ENCODE measurements at regions not wholly inside any gene's neighbourhood (a gene's known extent, or its start where the extent isn't known, plus 50 kb on each side); places are given as distances from the start of the nearest gene placed in this dataset.
"Not testable (repeated sequence)": the region's sequence is repeated elsewhere in the genome, so short reads cannot be mapped to it uniquely, and the experiment has no call there.

- H3K27me3 Mint-ChIP-seq (ENCODE audit: unreplicated experiment) = no peaks in the 10 kb centered on the region
- DNase-seq (ENCODE audit: extremely low spot score, unreplicated experiment) = peak; percentile 75
- no peak overlapping the region for H3K4me3 Mint-ChIP-seq (ENCODE audit: unreplicated experiment)
- no peak for TF ChIP-seq CTCF (IDR thresholded peaks at IDR 0.05)
- H3K9me3 Mint-ChIP-seq (ENCODE audit: unreplicated experiment) = peaks cover 3% of the 10 kb centered on the region
- no peaks in the 10 kb centered on the region for H3K36me3 Mint-ChIP-seq (ENCODE audit: unreplicated experiment)
- H3K4me1 Mint-ChIP-seq (ENCODE audit: unreplicated experiment) = no peaks in the 10 kb centered on the region
- no peak overlapping the region for H3K27ac Mint-ChIP-seq (ENCODE audit: unreplicated experiment)
Measured at GRCh38 chr14:105745433-105746123, 219.2 kb downstream of the TMEM121 start.

- Mint-ChIP-seq H3K4me3 (ENCODE audit: unreplicated experiment) (no peak overlapping the region), H3K27ac (ENCODE audit: unreplicated experiment) (no peak overlapping the region), H3K9me3 (ENCODE audit: unreplicated experiment) (peaks cover 3% of the 10 kb centered on the region), H3K27me3 (ENCODE audit: unreplicated experiment) (no peaks in the 10 kb centered on the region), H3K36me3 (ENCODE audit: unreplicated experiment) (no peaks in the 10 kb centered on the region), H3K4me1 (ENCODE audit: unreplicated experiment) (no peaks in the 10 kb centered on the region)
- peak; percentile 77 for DNase-seq (ENCODE audit: extremely low spot score, unreplicated experiment)
- TF ChIP-seq CTCF (IDR thresholded peaks at IDR 0.05) = no peak
Measured at GRCh38 chr14:105746124-105746514, 219.7 kb downstream of the TMEM121 start.

GRCh38 chr14:105746800-105747502, 220.6 kb downstream of the TMEM121 start:
- H3K36me3 Mint-ChIP-seq (ENCODE audit: unreplicated experiment); H3K27ac Mint-ChIP-seq (ENCODE audit: unreplicated experiment); H3K9me3 Mint-ChIP-seq (ENCODE audit: unreplicated experiment); H3K4me1 Mint-ChIP-seq (ENCODE audit: unreplicated experiment); DNase-seq (ENCODE audit: extremely low spot score, unreplicated experiment); H3K27me3 Mint-ChIP-seq (ENCODE audit: unreplicated experiment); H3K4me3 Mint-ChIP-seq (ENCODE audit: unreplicated experiment): not testable (repeated sequence)

GRCh38 chr14:105747503-105748203, 221.3 kb downstream of the TMEM121 start:
- not testable (repeated sequence) for DNase-seq (ENCODE audit: extremely low spot score, unreplicated experiment); H3K4me3 Mint-ChIP-seq (ENCODE audit: unreplicated experiment); H3K9me3 Mint-ChIP-seq (ENCODE audit: unreplicated experiment); H3K27ac Mint-ChIP-seq (ENCODE audit: unreplicated experiment); H3K36me3 Mint-ChIP-seq (ENCODE audit: unreplicated experiment); H3K4me1 Mint-ChIP-seq (ENCODE audit: unreplicated experiment); H3K27me3 Mint-ChIP-seq (ENCODE audit: unreplicated experiment)

GRCh38 chr14:105748204-105748578, 221.8 kb downstream of the TMEM121 start:
- DNase-seq (ENCODE audit: extremely low spot score, unreplicated experiment) = peak; percentile 59
- Mint-ChIP-seq H3K9me3 (ENCODE audit: unreplicated experiment) (no peaks in the 10 kb centered on the region), H3K4me3 (ENCODE audit: unreplicated experiment) (no peak overlapping the region), H3K4me1 (ENCODE audit: unreplicated experiment) (no peaks in the 10 kb centered on the region), H3K27me3 (ENCODE audit: unreplicated experiment) (no peaks in the 10 kb centered on the region), H3K36me3 (ENCODE audit: unreplicated experiment) (no peaks in the 10 kb centered on the region), H3K27ac (ENCODE audit: unreplicated experiment) (no peak overlapping the region)
- TF ChIP-seq CTCF (IDR thresholded peaks at IDR 0.05) = no peak

- not testable (repeated sequence) for H3K9me3 Mint-ChIP-seq (ENCODE audit: unreplicated experiment); H3K27ac Mint-ChIP-seq (ENCODE audit: unreplicated experiment); H3K36me3 Mint-ChIP-seq (ENCODE audit: unreplicated experiment); H3K27me3 Mint-ChIP-seq (ENCODE audit: unreplicated experiment); H3K4me3 Mint-ChIP-seq (ENCODE audit: unreplicated experiment); H3K4me1 Mint-ChIP-seq (ENCODE audit: unreplicated experiment)
- peak; percentile 80 for DNase-seq (ENCODE audit: extremely low spot score, unreplicated experiment)
Measured at GRCh38 chr14:105748710-105749109, 222.3 kb downstream of the TMEM121 start.

GRCh38 chr14:105749870-105750541, 223.6 kb downstream of the TMEM121 start:
- not testable (repeated sequence) for H3K9me3 Mint-ChIP-seq (ENCODE audit: unreplicated experiment); H3K27me3 Mint-ChIP-seq (ENCODE audit: unreplicated experiment); H3K4me1 Mint-ChIP-seq (ENCODE audit: unreplicated experiment); H3K4me3 Mint-ChIP-seq (ENCODE audit: unreplicated experiment); H3K36me3 Mint-ChIP-seq (ENCODE audit: unreplicated experiment); H3K27ac Mint-ChIP-seq (ENCODE audit: unreplicated experiment)
- DNase-seq (ENCODE audit: extremely low spot score, unreplicated experiment) = peak; percentile 74

GRCh38 chr14:105751291-105751751, 224.9 kb downstream of the TMEM121 start:
- H3K4me1 Mint-ChIP-seq (ENCODE audit: unreplicated experiment); H3K4me3 Mint-ChIP-seq (ENCODE audit: unreplicated experiment); H3K27me3 Mint-ChIP-seq (ENCODE audit: unreplicated experiment); H3K27ac Mint-ChIP-seq (ENCODE audit: unreplicated experiment); DNase-seq (ENCODE audit: extremely low spot score, unreplicated experiment); H3K36me3 Mint-ChIP-seq (ENCODE audit: unreplicated experiment): not testable (repeated sequence)
- peaks cover 12% of the 10 kb centered on the region for H3K9me3 Mint-ChIP-seq (ENCODE audit: unreplicated experiment)

GRCh38 chr14:105752420-105752819, 226.0 kb downstream of the TMEM121 start:
- H3K36me3 Mint-ChIP-seq (ENCODE audit: unreplicated experiment); H3K4me1 Mint-ChIP-seq (ENCODE audit: unreplicated experiment); H3K27me3 Mint-ChIP-seq (ENCODE audit: unreplicated experiment); H3K4me3 Mint-ChIP-seq (ENCODE audit: unreplicated experiment); H3K27ac Mint-ChIP-seq (ENCODE audit: unreplicated experiment); DNase-seq (ENCODE audit: extremely low spot score, unreplicated experiment): not testable (repeated sequence)
- H3K9me3 Mint-ChIP-seq (ENCODE audit: unreplicated experiment) = peaks cover 19% of the 10 kb centered on the region

Measured in osteocyte (in vitro differentiated cells).